ENCODE measurements at regions not wholly inside any gene's neighbourhood (a gene's known extent, or its start where the extent isn't known, plus 50 kb on each side); places are given as distances from the start of the nearest gene placed in this dataset.

- H3K27me3 ChIP-seq (ENCODE audit: insufficient read depth, low read length): peaks cover 2% of the 10 kb centered on the region
- no peaks in the 10 kb centered on the region for H3K9me3 ChIP-seq (ENCODE audit: low read depth, low read length)
- no peaks in the 10 kb centered on the region for H3K4me1 ChIP-seq (ENCODE audit: insufficient read depth, low read length)
- H3K4me3 ChIP-seq (ENCODE audit: low read length): no peak overlapping the region
These were observed 145.9 kb upstream of the LHX1 start for GRCh38 chr17:36791150-36791941.

- no peaks in the 10 kb centered on the region for H3K4me1 ChIP-seq (ENCODE audit: insufficient read depth, low read length)
- no peaks in the 10 kb centered on the region for H3K9me3 ChIP-seq (ENCODE audit: low read depth, low read length)
- peaks cover 2% of the 10 kb centered on the region for H3K27me3 ChIP-seq (ENCODE audit: insufficient read depth, low read length)
- H3K4me3 ChIP-seq (ENCODE audit: low read length): no peak overlapping the region
These were observed 145.3 kb upstream of the LHX1 start for GRCh38 chr17:36791942-36792475.

- H3K9me3 ChIP-seq (ENCODE audit: low read depth, low read length): no peaks in the 10 kb centered on the region
- H3K27me3 ChIP-seq (ENCODE audit: insufficient read depth, low read length): peaks cover 2% of the 10 kb centered on the region
- no peaks in the 10 kb centered on the region for H3K4me1 ChIP-seq (ENCODE audit: insufficient read depth, low read length)
- H3K4me3 ChIP-seq (ENCODE audit: low read length): no peak overlapping the region
These were observed 144.4 kb upstream of the LHX1 start for GRCh38 chr17:36792849-36793248.

- no peaks in the 10 kb centered on the region for H3K9me3 ChIP-seq (ENCODE audit: low read depth, low read length)
- peaks cover 4% of the 10 kb centered on the region for H3K27me3 ChIP-seq (ENCODE audit: insufficient read depth, low read length)
- no peak overlapping the region for H3K4me3 ChIP-seq (ENCODE audit: low read length)
- H3K4me1 ChIP-seq (ENCODE audit: insufficient read depth, low read length): no peaks in the 10 kb centered on the region
These were observed 143.3 kb upstream of the LHX1 start for GRCh38 chr17:36793976-36794375.

- no peaks in the 10 kb centered on the region for H3K9me3 ChIP-seq (ENCODE audit: low read depth, low read length)
- H3K4me1 ChIP-seq (ENCODE audit: insufficient read depth, low read length): no peaks in the 10 kb centered on the region
- no peak overlapping the region for H3K4me3 ChIP-seq (ENCODE audit: low read length)
- peaks cover 42% of the 10 kb centered on the region for H3K27me3 ChIP-seq (ENCODE audit: insufficient read depth, low read length)
These were observed 129.6 kb upstream of the LHX1 start for GRCh38 chr17:36807496-36808179.

GRCh38 chr17:36808180-36808661 lies 129.1 kb upstream of the LHX1 start:
- no peaks in the 10 kb centered on the region for H3K4me1 ChIP-seq (ENCODE audit: insufficient read depth, low read length)
- H3K9me3 ChIP-seq (ENCODE audit: low read depth, low read length): no peaks in the 10 kb centered on the region
- H3K4me3 ChIP-seq (ENCODE audit: low read length): no peak overlapping the region
- H3K27me3 ChIP-seq (ENCODE audit: insufficient read depth, low read length): peaks cover 47% of the 10 kb centered on the region

- no peaks in the 10 kb centered on the region for H3K4me1 ChIP-seq (ENCODE audit: insufficient read depth, low read length)
- H3K27me3 ChIP-seq (ENCODE audit: insufficient read depth, low read length): peaks cover 27% of the 10 kb centered on the region
- no peaks in the 10 kb centered on the region for H3K9me3 ChIP-seq (ENCODE audit: low read depth, low read length)
- H3K4me3 ChIP-seq (ENCODE audit: low read length): no peak overlapping the region
These were observed 124.5 kb upstream of the LHX1 start for GRCh38 chr17:36812762-36813161.

GRCh38 chr17:36813357-36813756 lies 123.9 kb upstream of the LHX1 start:
- H3K9me3 ChIP-seq (ENCODE audit: low read depth, low read length): no peaks in the 10 kb centered on the region
- no peak overlapping the region for H3K4me3 ChIP-seq (ENCODE audit: low read length)
- peaks cover 23% of the 10 kb centered on the region for H3K27me3 ChIP-seq (ENCODE audit: insufficient read depth, low read length)
- H3K4me1 ChIP-seq (ENCODE audit: insufficient read depth, low read length): no peaks in the 10 kb centered on the region

- peaks cover 18% of the 10 kb centered on the region for H3K27me3 ChIP-seq (ENCODE audit: insufficient read depth, low read length)
- H3K4me1 ChIP-seq (ENCODE audit: insufficient read depth, low read length): no peaks in the 10 kb centered on the region
- H3K9me3 ChIP-seq (ENCODE audit: low read depth, low read length): no peaks in the 10 kb centered on the region
- H3K4me3 ChIP-seq (ENCODE audit: low read length): no peak overlapping the region
These were observed 123.2 kb upstream of the LHX1 start for GRCh38 chr17:36813957-36814563.

- H3K4me1 ChIP-seq (ENCODE audit: insufficient read depth, low read length): no peaks in the 10 kb centered on the region
- peaks cover 12% of the 10 kb centered on the region for H3K27me3 ChIP-seq (ENCODE audit: insufficient read depth, low read length)
- H3K9me3 ChIP-seq (ENCODE audit: low read depth, low read length): no peaks in the 10 kb centered on the region
- H3K4me3 ChIP-seq (ENCODE audit: low read length): no peak overlapping the region
These were observed 122.3 kb upstream of the LHX1 start for GRCh38 chr17:36814958-36815357.

- Histone ChIP-seq H3K4me3 (ENCODE audit: low read length) (no peak overlapping the region), H3K4me1 (ENCODE audit: insufficient read depth, low read length) (no peaks in the 10 kb centered on the region), H3K27me3 (ENCODE audit: insufficient read depth, low read length) (peaks cover 12% of the 10 kb centered on the region), H3K9me3 (ENCODE audit: low read depth, low read length) (no peaks in the 10 kb centered on the region)
These were observed 120.9 kb upstream of the LHX1 start for GRCh38 chr17:36816214-36816906.

- Histone ChIP-seq H3K4me3 (ENCODE audit: low read length) (no peak overlapping the region), H3K27me3 (ENCODE audit: insufficient read depth, low read length) (peaks cover 12% of the 10 kb centered on the region), H3K9me3 (ENCODE audit: low read depth, low read length) (no peaks in the 10 kb centered on the region), H3K4me1 (ENCODE audit: insufficient read depth, low read length) (no peaks in the 10 kb centered on the region)
These were observed 120.4 kb upstream of the LHX1 start for GRCh38 chr17:36816907-36817288.

- Histone ChIP-seq H3K9me3 (ENCODE audit: low read depth, low read length) (no peaks in the 10 kb centered on the region), H3K27me3 (ENCODE audit: insufficient read depth, low read length) (peaks cover 6% of the 10 kb centered on the region), H3K4me3 (ENCODE audit: low read length) (no peak overlapping the region), H3K4me1 (ENCODE audit: insufficient read depth, low read length) (no peaks in the 10 kb centered on the region)
These were observed 119.7 kb upstream of the LHX1 start for GRCh38 chr17:36817483-36818048.

- H3K4me1 ChIP-seq (ENCODE audit: insufficient read depth, low read length): no peaks in the 10 kb centered on the region
- no peaks in the 10 kb centered on the region for H3K9me3 ChIP-seq (ENCODE audit: low read depth, low read length)
- no peaks in the 10 kb centered on the region for H3K27me3 ChIP-seq (ENCODE audit: insufficient read depth, low read length)
- H3K4me3 ChIP-seq (ENCODE audit: low read length): no peak overlapping the region
These were observed 119.0 kb upstream of the LHX1 start for GRCh38 chr17:36818134-36818825.

All from mononuclear cell (primary cell).